ENCODE measurements at regions not wholly inside any gene's neighbourhood (a gene's known extent, or its start where the extent isn't known, plus 50 kb on each side); places are given as distances from the start of the nearest gene placed in this dataset.

GRCh38 chr15:39282663-39283208 is 298.1 kb upstream of the THBS1 start:
- Mint-ChIP-seq H3K36me3 (ENCODE audit: low read depth) (no peaks in the 10 kb centered on the region), H3K9me3 (peaks cover 7% of the 10 kb centered on the region), H3K4me3 (no peak overlapping the region), H3K27ac (no peak overlapping the region), H3K27me3 (ENCODE audit: low read depth) (no peaks in the 10 kb centered on the region), H3K4me1 (peaks cover 24% of the 10 kb centered on the region)
- TF ChIP-seq, protein P1, sequence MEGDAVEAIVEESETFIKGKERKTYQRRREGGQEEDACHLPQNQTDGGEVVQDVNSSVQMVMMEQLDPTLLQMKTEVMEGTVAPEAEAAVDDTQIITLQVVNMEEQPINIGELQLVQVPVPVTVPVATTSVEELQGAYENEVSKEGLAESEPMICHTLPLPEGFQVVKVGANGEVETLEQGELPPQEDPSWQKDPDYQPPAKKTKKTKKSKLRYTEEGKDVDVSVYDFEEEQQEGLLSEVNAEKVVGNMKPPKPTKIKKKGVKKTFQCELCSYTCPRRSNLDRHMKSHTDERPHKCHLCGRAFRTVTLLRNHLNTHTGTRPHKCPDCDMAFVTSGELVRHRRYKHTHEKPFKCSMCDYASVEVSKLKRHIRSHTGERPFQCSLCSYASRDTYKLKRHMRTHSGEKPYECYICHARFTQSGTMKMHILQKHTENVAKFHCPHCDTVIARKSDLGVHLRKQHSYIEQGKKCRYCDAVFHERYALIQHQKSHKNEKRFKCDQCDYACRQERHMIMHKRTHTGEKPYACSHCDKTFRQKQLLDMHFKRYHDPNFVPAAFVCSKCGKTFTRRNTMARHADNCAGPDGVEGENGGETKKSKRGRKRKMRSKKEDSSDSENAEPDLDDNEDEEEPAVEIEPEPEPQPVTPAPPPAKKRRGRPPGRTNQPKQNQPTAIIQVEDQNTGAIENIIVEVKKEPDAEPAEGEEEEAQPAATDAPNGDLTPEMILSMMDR (IDR thresholded peaks at IDR 0.05; ENCODE audit: unreplicated experiment in 3 of 3): no peak

DNA sequence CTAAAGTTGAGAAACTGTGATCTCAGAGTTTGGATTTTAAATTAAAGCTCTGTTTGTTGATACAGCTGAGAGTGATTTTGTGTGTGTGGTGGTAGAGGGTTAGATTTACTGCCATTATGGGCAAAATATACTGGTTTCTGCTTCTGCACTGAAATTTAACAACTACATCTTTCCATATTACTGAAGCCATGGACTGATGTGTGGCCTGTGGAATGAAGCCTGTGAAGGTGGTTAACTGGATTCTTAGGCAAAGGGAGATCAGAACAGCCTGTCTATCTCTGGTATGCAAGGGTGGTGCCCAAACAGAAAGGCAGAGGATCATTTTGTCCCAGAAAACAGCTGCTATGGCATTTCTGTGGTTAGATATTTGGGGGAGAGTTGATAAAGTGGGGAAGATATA is 297.3 kb upstream of the THBS1 start:
- H3K27me3 Mint-ChIP-seq (ENCODE audit: low read depth): no peaks in the 10 kb centered on the region
- TF ChIP-seq, protein P1 (IDR thresholded peaks at IDR 0.05; ENCODE audit: unreplicated experiment in 3 of 3): no peak
- peak overlapping the region in 1 of 3 experiments; percentile 28 for H3K27ac Mint-ChIP-seq
- H3K4me1 Mint-ChIP-seq: peaks cover 24% of the 10 kb centered on the region
- peaks cover 4% of the 10 kb centered on the region for H3K9me3 Mint-ChIP-seq
- H3K4me3 Mint-ChIP-seq: no peak overlapping the region
- no peaks in the 10 kb centered on the region for H3K36me3 Mint-ChIP-seq (ENCODE audit: low read depth)

DNA sequence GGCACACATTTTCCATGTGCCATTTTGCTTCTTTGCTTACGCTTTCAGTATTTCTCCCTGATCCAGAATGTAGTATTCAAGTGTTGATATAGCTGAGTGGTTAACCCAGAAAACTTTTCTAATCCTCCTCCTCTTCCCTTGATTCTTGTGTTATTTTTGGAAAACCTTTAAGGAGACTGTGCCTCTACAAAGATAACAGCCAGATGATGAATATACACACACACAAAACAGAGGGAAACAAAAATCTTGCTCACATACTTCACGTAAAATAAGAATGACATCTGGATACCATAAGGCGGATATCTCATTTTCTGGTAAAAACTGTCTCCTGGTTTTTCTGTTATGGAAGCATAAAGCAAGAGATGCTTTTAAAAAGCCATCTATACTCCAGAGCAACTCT is 295.8 kb upstream of the THBS1 start:
- Mint-ChIP-seq H3K4me1 (peaks cover 24% of the 10 kb centered on the region), H3K27me3 (ENCODE audit: low read depth) (no peaks in the 10 kb centered on the region), H3K9me3 (peaks cover 3% of the 10 kb centered on the region), H3K4me3 (no peak overlapping the region), H3K36me3 (ENCODE audit: low read depth) (no peaks in the 10 kb centered on the region), H3K27ac (peak overlapping the region; percentile 6 to 81 (median 32))
- TF ChIP-seq, protein P1 (IDR thresholded peaks at IDR 0.05; ENCODE audit: unreplicated experiment in 3 of 3): no peak

DNA sequence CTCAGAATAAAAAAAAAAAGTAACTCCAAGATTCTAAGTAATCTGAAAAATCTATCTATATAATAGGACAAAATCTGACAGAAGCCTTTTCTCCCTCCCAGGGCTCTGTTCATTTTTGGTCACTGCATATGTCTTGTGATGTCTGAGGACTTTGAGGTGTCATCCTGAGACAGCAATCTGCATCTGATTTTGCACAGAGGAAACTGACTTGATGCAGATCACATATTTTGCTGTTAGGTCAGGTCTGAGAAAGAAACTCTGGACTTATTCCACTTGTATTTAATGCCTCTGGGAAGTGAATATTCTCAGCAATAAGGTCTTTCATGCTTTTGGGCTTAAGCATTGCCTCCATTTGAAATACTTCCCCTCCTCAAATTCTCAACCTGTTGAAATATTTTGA is 295.2 kb upstream of the THBS1 start:
- H3K36me3 Mint-ChIP-seq (ENCODE audit: low read depth): no peaks in the 10 kb centered on the region
- peaks cover 3% of the 10 kb centered on the region for H3K9me3 Mint-ChIP-seq
- peaks cover 24% of the 10 kb centered on the region for H3K4me1 Mint-ChIP-seq
- no peaks in the 10 kb centered on the region for H3K27me3 Mint-ChIP-seq (ENCODE audit: low read depth)
- H3K27ac Mint-ChIP-seq: peak overlapping the region in 2 of 3 experiments; percentile 32 to 36
- no peak overlapping the region for H3K4me3 Mint-ChIP-seq
- TF ChIP-seq, protein P1 (IDR thresholded peaks at IDR 0.05; ENCODE audit: unreplicated experiment in 3 of 3): no peak

DNA sequence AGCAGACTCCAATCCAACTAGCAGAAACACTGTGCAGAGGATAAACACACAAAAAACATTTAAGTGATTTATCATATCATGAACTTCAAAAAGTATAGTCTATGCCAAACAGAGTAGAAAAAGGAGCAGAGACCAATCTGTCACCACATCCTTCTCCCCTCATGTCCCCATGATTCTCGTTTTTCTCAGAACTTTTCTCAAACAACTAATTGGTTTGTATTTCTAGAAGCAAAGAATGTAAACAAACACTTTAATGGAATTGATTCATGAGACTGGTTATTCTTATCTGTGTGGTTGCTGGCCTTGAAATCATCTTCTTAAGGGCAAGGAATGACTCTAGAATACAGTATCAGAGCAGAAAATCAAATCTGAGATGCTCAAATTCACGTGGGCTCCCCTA is 294.2 kb upstream of the THBS1 start:
- TF ChIP-seq, protein P1 (IDR thresholded peaks at IDR 0.05; ENCODE audit: unreplicated experiment in 3 of 3): no peak
- Mint-ChIP-seq H3K27ac (peak overlapping the region; percentile 32 to 51 (median 36)), H3K27me3 (ENCODE audit: low read depth) (no peaks in the 10 kb centered on the region)

More for the DNA sequence above, 294.2 kb upstream of the THBS1 start:
- Mint-ChIP-seq H3K36me3 (ENCODE audit: low read depth) (no peaks in the 10 kb centered on the region), H3K4me1 (peaks cover 24% of the 10 kb centered on the region), H3K9me3 (peaks cover 5% of the 10 kb centered on the region), H3K4me3 (no peak overlapping the region)
